Activated CD4-positive, alpha-beta T cell treated with anti-CD3 and anti-CD28 coated beads for 1 hour (primary cell): ENCODE measurements at regions not wholly inside any gene's neighbourhood (a gene's known extent, or its start where the extent isn't known, plus 50 kb on each side); places are given as distances from the start of the nearest gene placed in this dataset.
A peak's percentile ranks its signal among the peaks of the same experiment; 100 is the strongest.
"Not testable (repeated sequence)": the region's sequence is repeated elsewhere in the genome, so short reads cannot be mapped to it uniquely, and the experiment has no call there.

Experiments
- DNase-seq: peaks from one replicate; pipeline ENCODE4 v3.0.0-alpha.2; 2020

DNA sequence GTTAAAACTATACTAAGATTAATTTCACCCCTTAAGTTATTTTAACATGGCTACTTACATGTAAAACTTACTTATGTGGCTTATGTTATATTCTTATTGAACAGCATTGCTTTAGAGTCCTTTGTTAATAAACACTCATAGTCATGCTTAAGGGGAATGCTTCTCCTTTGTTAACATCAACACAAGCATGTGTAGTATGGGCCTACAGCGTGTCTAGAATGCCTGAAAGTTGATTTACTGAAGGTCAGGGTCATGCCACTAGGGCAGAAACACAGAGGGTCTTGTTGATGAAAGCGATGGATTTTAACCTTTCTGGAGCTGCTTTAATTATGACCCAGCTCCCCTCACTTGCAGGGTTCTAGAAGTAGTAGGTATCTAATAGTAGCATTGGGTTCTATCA is 159.8 kb upstream of the DLX2 start:
- no peak for DNase-seq

DNA sequence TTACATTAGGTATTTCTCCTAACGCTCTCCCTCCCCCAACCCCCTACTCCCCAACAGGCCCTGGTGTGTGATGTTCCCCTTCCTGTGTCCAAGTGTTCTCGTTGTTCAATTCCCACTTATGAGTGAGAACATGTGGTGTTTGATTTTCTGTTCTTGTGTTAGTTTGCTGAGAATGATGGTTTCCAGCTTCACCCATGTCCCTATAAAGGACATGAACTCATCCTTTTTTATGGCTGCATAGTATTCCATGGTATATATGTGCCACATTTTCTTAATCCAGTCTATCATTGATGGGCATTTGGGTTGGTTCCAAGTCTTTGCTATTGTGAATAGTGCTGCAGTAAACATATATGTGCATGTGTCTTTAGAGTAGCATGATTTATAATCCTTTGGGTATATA is 162.1 kb upstream of the DLX2 start:
- DNase-seq = not testable (repeated sequence)

DNA sequence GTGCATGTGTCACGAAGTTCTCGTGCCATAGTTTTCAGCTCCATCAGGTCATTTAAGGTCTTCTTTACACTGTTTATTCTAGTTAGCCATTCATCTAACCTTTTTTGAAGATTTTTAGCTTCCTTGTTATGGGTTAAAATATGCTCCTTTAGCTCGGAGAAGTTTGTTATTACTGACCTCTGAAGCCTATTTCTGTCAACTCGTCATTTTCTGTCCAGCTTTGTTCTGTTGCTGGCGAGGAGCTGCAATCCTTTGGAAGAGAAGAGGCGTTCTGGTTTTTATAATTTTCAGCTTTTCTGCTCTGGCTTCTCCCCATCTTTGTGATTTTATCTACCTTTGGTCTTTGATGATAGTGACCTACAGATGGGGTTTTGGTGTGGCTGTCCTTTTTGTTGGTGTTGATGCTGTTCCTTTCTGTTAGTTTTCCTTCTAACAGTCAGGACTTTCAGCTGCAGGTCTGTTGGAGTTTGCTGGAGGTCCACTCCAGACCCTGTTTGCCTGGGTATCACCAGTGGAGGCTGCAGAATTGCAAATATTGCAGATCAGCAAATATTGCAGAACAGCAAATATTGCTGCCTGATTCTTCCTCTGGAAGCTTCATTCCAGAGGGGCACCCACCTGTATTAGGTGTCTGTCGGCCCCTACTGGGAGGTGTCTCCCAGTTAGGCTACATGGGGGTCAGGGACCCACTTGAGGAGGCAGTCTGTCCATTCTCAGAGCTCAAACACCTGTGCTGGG is 157.7 kb upstream of the ITGA6 start:
- DNase-seq = not testable (repeated sequence)

DNA sequence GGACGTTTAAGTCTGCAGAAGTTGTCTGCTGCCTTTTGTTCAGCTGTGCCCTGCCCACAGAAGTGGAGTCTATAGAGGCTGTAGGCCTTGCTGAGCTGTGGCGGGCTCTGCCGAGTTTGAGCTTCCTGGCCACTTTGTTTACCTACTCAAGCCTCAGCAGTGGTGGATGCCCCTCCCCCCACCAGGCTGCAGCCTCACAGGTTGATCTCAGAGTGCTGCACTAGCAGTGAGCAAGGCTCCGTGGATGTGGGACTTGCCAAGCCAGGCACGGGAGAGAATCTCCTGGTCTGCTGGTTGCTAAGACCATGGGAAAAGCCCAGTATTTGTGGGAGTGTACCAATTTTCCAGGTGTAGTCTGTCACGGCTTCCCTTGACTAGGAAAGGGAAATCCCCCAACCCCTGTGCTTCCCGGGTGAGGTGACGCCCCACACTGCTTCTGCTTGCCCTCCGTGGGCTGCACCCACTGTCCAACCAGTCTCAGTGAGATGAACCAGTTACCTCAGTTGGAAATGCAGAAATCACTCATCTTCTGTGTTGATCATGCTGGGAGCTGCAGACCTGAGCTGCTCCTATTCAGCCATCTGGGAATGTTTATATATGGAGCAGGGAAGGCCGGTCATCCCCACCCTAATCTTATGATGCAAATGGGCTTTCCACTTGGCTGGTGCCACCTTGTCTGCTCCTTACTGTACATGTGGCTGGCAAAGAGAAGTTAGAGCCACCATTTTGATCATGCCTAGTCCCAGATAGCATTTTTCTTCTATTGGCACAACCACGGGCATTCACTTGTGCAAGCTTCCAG is 156.9 kb upstream of the ITGA6 start:
- no peak for DNase-seq

DNA sequence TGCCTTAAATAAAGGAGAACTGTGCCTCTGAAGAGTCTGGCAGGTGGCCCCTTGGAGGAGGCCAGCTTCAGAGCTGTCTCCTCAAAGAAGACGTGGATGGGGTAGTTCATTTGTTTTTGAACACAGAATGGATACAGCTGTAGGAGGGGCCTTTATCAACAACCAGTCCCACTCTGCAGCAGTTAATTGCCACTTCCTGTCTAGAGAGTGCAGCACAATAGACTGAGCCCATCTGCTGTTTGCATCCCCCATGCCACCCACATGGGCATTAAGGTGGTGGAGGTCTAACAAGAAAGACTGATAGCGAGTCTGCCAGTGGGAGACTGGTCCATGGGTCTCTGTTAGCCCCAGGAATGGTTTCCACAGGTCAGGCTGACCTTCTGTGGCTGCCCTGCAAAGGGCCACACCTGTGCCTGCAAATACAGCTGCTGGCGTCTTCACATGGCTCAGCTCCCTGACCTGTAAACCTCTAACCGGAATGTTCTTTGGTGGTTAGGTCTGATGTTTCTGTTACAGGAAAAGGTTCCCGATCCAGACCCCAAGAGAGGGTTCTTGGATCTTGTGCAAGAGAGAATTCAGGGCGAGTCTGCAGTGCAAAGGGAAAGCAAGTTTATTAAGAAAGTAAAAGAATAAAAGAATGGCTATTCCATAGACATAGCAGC is 153.3 kb upstream of the ITGA6 start:
- DNase-seq = no peak

DNA sequence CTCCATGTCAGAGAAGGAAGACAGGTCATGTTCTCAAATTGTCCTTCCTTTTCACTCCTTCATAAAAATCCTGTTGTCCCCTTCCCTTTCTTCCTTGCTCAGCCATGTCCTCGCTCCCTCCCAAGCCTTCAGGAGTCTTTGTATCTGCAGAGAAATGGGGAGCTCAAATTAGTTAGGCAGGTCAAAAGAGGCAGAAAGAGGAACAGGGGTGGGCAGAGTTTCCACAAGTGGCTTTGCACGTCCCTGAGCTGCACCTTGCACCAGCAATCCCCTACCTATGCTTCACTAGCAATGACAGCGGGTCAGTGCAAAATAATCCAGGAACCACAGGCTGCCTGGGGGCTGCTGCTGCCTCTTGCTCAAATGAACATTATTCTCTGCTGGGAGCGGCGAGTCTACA is 152.1 kb upstream of the ITGA6 start:
- DNase-seq = no peak

DNA sequence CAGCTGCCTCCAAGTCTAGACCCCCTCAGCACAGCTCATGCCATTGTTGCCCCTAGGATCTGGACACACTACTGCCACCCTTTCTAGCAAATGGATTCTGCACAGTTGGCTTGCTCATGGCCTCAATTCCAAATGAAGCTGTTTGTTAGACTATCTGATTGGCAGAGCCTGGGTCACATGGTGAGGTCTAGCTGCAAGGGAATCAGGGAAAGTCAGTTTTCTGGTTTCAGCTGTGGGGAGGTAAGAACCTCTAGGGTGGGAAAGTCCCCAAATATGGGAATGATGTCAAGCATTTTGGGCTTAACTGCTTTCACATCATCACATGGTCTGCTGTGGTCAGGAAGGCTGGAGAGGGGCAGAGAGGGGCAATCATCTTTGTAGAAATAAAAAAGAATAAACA is 150.4 kb upstream of the ITGA6 start:
- no peak for DNase-seq

DNA sequence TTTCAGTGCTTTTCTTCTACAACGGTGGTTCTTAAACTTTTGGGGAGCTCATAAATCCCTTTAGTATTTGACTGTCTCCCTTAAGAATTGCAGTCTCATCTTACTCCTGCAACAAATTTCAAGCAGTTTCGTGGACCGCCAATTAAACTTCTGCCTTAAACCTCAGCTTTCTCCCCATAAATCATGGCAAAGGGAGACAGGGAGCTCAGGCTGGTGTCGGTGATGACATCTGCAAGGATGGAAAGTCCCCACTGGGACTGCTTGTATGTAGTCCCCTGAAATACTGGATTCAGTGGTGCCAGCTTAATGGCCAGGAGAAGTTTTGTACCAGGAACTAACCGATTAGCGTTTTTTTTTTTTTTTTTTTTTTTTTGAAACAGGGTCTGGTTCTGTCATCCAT is 148.7 kb upstream of the ITGA6 start:
- no peak for DNase-seq

DNA sequence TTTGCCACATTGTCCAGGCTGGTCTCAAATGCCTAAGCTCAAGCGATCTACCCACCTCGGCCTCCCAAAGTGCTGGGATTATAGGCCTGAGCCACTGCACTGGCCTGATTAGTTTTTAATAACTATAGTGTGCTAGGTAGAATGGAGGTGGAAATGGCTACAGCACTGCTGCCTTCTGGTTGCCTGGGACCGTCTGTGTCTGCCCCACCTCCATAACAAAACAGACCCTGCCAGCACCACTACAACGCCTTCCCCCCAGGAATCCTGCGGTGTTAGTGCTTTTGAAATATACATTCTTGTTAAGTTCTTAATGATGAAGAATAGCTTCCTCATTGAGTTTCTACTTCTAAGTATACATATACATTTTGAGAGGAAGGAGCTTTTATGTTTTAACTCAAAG is 148.2 kb upstream of the ITGA6 start:
- no peak for DNase-seq

DNA sequence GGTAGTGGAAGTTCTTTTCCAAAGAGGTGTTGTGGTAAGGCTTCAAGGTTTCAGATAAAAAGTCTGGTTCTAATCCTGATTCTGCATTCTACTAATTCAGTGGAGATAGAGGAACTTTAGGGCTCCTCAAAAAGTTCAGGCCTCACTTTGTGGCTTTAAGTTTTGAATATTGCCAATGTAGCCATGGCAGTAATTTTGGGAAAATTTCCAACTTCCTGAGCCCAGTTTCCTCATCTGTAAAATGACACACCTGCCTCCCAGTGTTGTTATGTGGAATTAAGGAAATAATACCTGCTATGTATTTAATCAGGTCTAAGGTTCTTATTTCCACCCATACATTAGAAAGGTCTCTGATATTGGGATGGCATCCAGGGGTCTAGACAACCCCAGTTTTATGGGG is 147.6 kb upstream of the ITGA6 start:
- DNase-seq = no peak

DNA sequence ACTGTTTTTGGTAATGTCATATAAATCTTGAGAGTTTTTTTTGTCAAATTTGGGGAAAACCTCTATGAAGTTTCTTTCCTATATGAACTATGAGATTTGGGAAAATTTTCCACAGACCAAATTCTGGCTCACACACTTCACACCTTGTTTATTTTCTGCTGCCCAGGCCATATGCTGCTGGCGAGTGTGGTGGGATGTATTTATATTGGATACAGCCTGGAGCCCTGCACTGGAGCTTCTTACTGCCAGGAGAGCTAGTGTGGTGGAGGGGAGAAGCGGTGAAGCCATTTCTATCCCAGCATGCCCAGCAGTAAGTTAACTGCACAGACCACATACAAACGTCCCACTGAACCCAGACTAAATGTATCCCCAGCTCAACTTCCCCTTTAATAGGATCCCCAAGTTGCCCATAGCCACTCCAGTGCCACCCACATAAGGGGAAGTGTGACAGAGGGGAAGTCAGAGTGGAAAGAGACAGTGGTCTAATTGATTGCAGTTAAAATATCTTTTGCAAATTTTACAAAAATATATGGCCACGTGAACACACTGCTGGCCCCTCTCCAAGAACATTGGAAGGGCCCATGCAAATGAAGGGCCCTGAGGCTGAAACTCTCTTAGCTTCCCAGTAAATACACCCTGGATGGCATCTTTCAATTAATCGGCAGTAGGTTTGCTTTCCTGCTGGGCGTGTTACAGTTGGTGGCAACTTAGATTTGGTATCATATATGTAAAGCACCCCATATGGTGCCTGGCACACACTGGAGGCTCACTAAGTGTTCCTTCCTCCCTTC is 146.6 kb upstream of the ITGA6 start:
- DNase-seq = no peak

DNA sequence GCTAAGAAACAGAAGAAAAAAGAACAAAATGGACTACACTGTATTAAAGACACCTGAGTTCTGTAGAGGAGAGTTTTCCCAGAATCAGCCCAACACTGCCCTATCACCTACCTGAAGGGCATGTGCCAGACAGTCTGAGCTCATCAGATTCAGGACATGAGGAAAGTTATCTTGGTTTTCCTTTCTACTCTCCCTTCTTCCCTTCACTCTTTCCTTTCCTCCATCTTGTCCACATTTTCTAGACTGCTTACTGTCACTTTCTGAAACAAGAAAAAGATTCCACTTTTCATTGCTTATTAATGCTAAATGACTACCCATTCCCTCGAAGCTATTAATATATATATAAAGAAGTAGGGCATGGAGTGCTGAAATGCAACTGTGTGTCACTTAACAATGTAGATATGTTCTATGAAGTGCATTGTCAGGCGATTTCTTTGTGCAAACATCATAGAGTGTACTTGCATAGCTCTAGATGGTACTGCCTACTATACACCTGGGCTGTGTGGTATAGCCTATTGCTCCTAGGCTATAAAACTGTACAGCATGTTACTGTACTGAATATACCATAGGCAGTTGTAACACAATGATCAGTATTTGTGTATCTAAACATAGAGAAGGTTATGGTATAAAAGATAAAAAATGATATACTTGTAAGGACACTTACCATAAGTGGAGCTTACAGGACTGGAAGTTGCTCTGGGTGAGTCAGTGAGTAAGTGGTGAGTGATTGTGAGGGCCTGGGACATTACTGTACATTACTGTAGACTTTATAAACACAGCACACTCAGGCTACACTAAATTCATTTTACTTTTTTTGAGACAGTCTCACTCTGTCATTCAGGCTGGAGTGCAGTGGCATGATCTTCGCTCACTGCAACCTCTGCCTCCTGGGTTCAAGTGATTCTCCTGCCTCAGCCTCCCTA is 145.5 kb upstream of the ITGA6 start:
- no peak for DNase-seq

DNA sequence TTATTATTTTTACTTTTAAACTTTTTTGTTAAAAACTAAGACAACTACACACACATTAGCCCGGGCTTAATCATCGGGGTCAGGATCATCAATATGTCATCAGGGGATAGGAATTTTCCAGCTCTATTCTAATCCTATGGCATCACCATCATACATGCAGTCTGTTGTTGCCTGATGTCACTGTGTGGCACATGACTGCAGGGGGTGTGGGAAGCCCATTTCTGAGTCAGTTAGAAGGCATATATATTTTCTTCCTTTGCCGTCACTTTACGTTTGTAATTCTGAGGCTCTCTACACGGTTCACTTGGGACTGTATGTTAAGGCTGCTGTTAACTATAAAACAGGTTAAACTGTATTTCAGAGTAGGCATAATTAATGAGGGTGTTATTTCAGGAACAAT is 144.4 kb upstream of the ITGA6 start:
- no peak for DNase-seq

DNA sequence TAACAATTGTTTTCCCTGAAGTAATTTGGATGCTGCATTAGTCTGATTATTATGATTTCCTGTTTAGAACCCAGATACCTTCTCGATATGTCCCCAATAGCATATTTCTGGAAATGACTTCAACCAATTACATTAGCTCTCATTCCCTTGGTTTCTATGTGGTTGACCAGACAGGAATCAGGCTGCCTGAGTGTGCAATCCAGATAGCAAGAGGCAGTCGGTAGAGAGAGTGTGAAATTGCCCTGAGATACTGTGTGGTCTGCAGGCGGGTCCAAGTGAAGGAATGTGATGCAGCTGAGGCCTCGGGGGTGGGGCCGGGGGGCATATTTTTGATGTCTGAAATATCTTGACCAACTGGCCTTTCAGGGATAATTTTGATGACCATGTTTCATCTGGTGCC is 143.9 kb upstream of the ITGA6 start:
- DNase-seq = no peak

DNA sequence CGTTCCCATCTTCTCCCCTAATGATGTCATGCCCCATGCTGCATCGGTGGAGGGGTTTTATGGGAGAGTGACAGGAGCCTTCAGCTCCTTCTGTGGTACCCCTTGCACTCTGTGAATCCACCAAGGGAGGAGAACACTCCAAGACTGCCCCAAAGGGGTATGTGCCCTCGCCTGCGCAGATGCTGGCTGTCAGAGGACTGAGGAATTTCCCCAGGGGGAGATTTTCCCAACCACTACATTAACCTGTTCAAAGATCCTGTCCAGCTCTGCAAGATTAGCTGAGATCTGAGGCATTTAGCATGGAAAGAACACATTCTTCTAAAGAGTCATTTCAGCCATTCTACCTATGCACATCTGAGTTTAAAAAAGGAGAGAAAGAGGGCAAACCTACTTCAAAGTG is 143.2 kb upstream of the ITGA6 start:
- DNase-seq = no peak

DNA sequence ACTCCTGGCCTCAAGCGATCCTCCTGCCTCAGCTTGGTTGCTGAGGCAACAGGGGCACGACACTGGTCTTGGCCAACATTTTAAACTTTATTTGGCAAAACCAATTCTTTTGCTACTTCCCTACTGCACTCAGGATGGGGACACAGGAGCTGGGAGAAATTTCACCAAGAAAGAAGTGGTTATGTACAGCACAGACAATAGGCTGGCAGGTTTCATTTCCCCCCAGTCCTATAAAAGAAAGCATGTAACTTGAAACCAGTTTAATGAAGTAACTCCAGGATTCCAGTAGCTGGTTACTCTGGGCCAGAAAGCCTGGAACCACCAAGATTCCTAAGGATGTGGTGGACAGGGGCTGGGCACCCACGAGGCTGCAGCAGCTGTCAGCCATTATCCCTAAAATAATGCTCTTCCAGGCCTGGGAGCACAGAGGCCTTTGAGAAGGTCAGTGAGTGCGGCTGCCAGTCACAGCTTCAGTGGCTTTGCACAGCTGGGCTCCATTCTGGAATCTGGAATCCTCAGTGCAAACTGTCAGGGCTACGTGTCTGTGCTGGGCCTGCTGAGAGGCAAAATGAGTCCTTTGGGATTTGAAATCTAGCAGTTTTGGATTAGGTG is 142.3 kb upstream of the ITGA6 start:
- no peak for DNase-seq

DNA sequence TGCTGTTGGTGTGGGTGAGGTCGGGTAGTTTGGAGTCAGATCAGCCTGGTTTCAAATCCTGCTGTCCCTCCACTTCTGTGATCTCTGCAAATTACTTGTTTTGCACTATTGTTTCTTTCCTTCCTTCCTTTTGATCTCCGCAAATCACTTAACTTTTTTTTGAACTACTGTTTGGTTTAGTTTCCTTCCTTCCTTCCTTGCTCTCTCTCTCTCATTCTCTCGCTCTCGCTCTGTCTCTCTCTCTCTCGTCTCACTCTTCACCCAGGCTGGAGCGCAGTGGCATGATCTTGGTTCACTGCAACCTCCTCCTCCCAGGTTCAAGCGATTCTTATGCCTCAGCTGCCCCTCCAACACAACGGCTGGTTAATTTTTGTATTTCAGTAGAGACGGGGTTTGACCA is 141.6 kb upstream of the ITGA6 start:
- DNase-seq = no peak

DNA sequence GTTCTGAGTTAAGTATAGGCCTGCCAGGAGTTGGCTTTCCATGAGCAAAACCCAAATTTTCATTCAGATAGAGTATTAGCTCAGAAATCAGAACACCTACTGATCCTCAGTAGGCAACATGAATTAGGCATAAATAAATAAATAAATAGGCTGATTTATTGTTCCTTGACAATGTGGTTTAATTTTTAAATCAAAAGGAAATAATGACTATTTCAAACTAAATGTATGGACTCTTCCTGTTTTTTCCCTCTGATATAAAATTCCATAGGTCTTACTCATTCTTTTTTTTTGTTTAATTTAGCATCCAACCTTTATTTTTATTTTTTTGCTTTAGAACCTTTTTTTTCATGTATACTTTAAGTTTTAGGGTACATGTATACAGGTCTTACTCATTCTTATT is 140.2 kb upstream of the ITGA6 start:
- no peak for DNase-seq

DNA sequence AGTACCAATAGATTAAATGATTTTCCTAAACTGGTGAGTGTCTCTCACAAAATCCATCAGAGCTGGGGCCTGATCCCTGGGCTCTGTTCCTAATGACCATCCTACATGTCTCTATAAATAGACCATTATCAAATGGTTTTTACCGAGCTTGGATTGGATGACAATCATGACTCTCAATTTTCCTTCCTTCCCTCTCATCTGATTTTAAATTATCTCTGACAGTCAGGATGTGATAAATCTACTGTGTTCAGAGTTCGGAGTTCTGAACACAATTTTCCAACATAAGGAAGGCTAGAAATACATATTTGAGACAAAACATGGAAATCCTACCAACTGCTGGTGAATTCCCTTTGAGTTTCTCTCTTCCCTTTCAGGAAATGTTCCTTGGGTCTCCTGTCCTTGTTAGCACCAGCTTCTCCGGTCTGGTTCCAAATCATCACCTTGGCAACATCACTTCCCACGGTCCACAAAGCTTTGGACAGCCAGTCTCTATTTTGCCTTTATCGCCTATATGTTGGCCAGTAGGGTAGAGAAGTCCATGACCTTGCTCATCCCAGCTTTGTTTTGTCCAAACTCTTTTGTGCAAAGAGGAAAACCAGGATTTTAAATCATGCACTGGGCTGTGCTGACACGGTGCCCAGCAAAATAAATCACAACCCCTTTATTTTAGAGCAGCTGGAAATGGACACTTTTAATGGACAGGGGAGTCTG is 139.6 kb upstream of the ITGA6 start:
- no peak for DNase-seq

DNA sequence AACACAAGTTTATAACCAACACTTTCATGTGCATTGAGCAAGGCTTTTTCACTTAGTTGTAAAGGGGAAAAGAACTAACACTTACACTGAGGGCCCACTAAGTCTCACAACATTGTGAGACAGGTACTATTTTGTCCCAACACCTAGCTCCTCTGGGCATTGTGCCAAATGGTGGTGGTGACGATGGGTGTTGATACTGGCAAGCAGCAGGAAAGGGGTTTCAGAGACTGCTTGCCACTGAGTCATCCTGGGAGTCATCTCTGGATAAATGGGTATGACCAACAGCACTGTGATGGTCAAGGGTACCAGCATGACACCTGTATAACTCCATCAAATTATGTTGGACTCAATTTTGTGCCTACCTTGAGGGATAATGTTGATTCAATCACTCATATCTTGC is 138.8 kb upstream of the ITGA6 start:
- DNase-seq = peak; percentile 26

DNA sequence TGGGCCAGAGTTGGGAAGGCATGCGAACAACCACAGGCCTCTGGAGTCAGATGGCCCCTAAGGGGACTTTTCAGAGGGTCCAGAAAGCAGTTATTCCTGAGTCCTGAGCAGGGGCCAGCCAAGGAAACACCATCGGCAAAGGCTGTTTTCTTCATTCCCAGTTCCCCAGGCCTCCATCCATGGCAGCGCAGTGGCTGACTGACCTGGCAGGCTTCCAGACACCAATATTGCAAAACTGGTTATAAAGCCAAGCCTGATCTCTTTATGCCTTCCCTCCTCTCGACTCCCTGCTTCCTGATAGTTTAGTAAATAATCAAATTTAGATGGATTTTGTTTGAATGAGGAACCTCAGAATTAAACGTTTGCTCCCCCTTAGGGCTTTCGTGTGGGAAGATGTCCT is 133.4 kb upstream of the ITGA6 start:
- no peak for DNase-seq
